OCI-LY3 (cell line): ENCODE measurements at regions not wholly inside any gene's neighbourhood (a gene's known extent, or its start where the extent isn't known, plus 50 kb on each side); places are given as distances from the start of the nearest gene placed in this dataset.

Source experiments
- H2AFZ ChIP-seq: fragments of 200-600, 300-600 bp; shearing (Covaris generic); 2 replicates; pipeline ENCODE4 v1.6.0; 2014; ENCODE audit warnings: antibody characterized with exemption, low read depth, low read length
- H3K27ac ChIP-seq: fragments of 200-600, 300-600 bp; sonication (generic); 2 replicates; pipeline ENCODE4 v1.5.1; 2014; ENCODE audit warnings: mild to moderate bottlenecking, low read length, moderate library complexity, mixed read lengths
- H3K27me3 ChIP-seq: fragments of 200-600, 300-600 bp; sonication (generic); 2 replicates; pipeline ENCODE4 v1.6.1; 2014; ENCODE audit warnings: low read depth, low read length, mixed read lengths
- H3K36me3 ChIP-seq: fragments of 200-600, 300-600 bp; sonication (generic); replicated peaks from 2 replicates; pipeline ENCODE3; 2014; ENCODE audit warnings: low read depth, low read length, mixed read lengths
- H3K4me1 ChIP-seq: fragments of 300-600, 200-600 bp; sonication (generic); 2 replicates; pipeline ENCODE4 v1.6.1; 2014; ENCODE audit warnings: low read length, mixed read lengths
- H3K4me2 ChIP-seq: fragments of 200-600, 300-600 bp; sonication (generic); 2 replicates; pipeline ENCODE4 v1.6.1; 2014; ENCODE audit warnings: low read length, mixed read lengths
- H3K4me3 ChIP-seq: fragments of 300-600, 200-600 bp; sonication (generic); 2 replicates; pipeline ENCODE4 v1.5.1; 2014; ENCODE audit warnings: antibody characterized with exemption, mild to moderate bottlenecking, low read length, moderate library complexity
- H3K79me2 ChIP-seq: fragments of 300-600, 200-600 bp; shearing (Covaris generic); 2 replicates; pipeline ENCODE4 v1.6.1; 2014; ENCODE audit warnings: mild to moderate bottlenecking, low read length, mixed read lengths
- H3K9ac ChIP-seq: fragments of 300-600, 200-600 bp; shearing (Covaris generic); 2 replicates; pipeline ENCODE4 v1.6.0; 2014; ENCODE audit warnings: mild to moderate bottlenecking, low read length, moderate library complexity
- H3K9me3 ChIP-seq: fragments of 200-600, 300-600 bp; shearing (Covaris generic); 2 replicates; pipeline ENCODE4 v1.6.1; 2014; ENCODE audit warnings: low read length, mixed read lengths; ENCODE audit not compliant: insufficient read depth
- H4K20me1 ChIP-seq: fragments of 200-600, 300-600 bp; sonication (generic); 2 replicates; pipeline ENCODE4 v1.6.1; 2016; ENCODE audit warnings: low read length, mixed read lengths; ENCODE audit not compliant: insufficient read depth
- EZH2phosphoT487 ChIP-seq: fragments of 200-600 bp; shearing (Covaris generic); IDR thresholded peaks from 2 replicates; pipeline ENCODE4 v1.6.1; 2018; ENCODE audit warnings: antibody characterized with exemption, mixed run types, low read depth
- TF ChIP-seq, protein P1 (sequence below): fragments of 200-600, 300-600 bp; sonication (generic); IDR thresholded peaks from 2 replicates; pipeline ENCODE4 v1.5.1; 2014; ENCODE audit warnings: antibody characterized with exemption, low read length, low read depth

DNA sequence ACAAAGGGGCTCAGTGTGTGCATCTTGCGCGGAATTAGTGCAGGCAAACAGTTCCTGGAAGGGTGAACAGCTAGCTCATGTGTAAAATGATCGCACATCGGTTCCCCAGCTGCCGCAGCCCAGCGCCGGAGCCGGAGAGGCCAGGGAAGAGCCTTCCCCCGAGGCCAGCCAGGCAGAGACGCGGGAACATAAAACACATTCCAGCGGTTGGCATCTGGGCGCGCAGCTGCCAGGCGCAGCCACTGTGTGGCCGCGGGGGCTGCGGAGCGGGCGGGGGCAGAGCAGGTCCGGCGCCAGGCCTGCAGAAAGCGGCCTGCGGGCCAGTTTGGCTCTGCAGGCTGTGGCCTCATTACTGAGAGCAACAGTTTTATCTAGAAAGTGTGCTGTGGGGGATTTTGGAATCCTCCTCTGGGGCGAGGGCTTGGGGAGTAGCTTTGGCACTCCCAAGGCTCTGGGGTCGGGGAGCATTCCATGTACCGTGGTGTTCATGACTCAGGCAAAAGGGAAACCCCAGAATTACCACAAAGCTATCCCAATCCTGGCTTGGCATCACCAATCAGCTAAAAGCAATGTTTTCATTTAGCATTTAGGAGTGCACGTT lies 74.3 kb downstream of the SAMD9 start:
- Histone ChIP-seq H2AFZ (peak overlapping the region; percentile 53; the same call in 1 of the 2 replicates), H3K9ac (peak overlapping the region; percentile 14; the same call in 1 of the 2 replicates), H3K4me2 (peak overlapping the region; percentile 60), H3K79me2 (no peaks in the 10 kb centered on the region), H3K9me3 (no peaks in the 10 kb centered on the region), H3K36me3 (no peaks in the 10 kb centered on the region), H3K27me3 (no peaks in the 10 kb centered on the region), H3K4me1 (peaks cover 25% of the 10 kb centered on the region), H3K4me3 (peak overlapping the region; percentile 62), H4K20me1 (no peaks in the 10 kb centered on the region), H3K27ac (no peak overlapping the region)
- TF ChIP-seq, protein P1, sequence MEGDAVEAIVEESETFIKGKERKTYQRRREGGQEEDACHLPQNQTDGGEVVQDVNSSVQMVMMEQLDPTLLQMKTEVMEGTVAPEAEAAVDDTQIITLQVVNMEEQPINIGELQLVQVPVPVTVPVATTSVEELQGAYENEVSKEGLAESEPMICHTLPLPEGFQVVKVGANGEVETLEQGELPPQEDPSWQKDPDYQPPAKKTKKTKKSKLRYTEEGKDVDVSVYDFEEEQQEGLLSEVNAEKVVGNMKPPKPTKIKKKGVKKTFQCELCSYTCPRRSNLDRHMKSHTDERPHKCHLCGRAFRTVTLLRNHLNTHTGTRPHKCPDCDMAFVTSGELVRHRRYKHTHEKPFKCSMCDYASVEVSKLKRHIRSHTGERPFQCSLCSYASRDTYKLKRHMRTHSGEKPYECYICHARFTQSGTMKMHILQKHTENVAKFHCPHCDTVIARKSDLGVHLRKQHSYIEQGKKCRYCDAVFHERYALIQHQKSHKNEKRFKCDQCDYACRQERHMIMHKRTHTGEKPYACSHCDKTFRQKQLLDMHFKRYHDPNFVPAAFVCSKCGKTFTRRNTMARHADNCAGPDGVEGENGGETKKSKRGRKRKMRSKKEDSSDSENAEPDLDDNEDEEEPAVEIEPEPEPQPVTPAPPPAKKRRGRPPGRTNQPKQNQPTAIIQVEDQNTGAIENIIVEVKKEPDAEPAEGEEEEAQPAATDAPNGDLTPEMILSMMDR = no peak
- TF ChIP-seq EZH2phosphoT487 = no peak

DNA sequence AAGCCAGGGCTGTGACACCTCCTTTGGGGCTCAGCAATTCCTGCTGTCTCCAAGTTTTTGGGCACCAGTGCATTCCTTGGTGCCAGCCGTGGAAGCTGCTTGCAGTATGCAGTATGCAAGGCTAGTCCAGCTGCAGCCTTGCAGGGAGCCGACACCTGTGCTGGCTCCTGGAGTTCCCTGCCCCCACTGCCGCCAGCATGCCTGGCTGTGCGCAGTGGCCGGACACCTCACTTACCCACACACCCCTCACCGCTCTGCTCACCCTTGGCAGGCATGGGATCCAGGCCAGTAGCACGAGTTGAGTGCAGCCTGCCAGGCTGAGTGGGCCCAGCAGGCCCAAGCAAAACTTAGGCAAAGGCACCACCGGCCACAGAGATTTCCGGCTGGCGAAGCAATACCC lies 77.4 kb downstream of the SAMD9 start:
- Histone ChIP-seq H4K20me1 (no peaks in the 10 kb centered on the region), H3K4me3 (no peak overlapping the region), H2AFZ (no peak overlapping the region), H3K9ac (no peak overlapping the region), H3K4me1 (peaks cover 31% of the 10 kb centered on the region), H3K9me3 (no peaks in the 10 kb centered on the region), H3K27ac (no peak overlapping the region), H3K27me3 (no peaks in the 10 kb centered on the region), H3K36me3 (no peaks in the 10 kb centered on the region), H3K4me2 (no peak overlapping the region), H3K79me2 (no peaks in the 10 kb centered on the region)
- no peak for TF ChIP-seq EZH2phosphoT487
- TF ChIP-seq, protein P1 = no peak

DNA sequence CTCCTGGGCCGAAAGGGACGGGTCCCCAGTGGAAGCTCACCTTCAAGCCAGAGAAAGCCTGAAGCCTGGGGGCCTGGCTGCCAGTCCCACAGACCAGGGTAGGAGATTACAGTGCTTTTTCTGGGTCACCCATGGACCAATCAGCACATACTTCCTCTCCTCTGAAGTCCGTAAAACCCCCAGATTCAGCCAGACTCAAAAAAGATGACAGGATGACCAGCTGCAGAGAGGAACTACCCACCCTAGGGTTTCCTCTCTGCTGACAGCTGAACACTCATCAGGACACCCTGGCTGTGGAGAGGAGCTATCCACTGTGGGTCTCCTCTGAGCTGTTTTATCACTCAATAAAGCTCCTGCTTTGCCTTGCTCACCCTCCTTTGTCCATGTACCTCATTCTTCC lies 78.0 kb downstream of the SAMD9 start:
- Histone ChIP-seq H3K9ac (no peak overlapping the region), H3K79me2 (no peaks in the 10 kb centered on the region), H3K36me3 (no peaks in the 10 kb centered on the region), H3K4me2 (no peak overlapping the region), H4K20me1 (no peaks in the 10 kb centered on the region), H3K9me3 (no peaks in the 10 kb centered on the region), H3K27ac (no peak overlapping the region), H3K4me1 (peaks cover 31% of the 10 kb centered on the region), H3K4me3 (no peak overlapping the region), H3K27me3 (no peaks in the 10 kb centered on the region), H2AFZ (no peak overlapping the region)
- no peak for TF ChIP-seq EZH2phosphoT487
- TF ChIP-seq, protein P1 = no peak

DNA sequence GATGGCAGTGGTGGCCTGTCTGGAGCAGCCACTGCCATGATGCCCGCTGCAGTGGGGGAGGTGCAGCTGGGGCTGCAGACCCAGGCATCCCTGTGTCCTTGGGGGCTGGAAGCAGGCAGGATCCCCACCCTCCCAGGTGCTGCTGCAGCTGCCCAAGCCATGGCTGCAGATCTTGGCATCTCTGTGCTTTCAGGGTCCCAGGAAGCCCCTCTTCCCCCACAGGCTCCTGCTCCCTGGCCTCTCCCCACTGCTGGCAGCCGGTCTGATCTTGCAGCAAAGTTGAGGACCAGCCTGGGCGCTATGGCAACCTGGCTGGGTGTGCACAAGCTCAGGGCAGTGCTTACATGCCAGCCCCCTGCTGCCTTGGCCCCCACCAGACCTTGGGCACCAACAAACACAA lies 78.5 kb downstream of the SAMD9 start:
- Histone ChIP-seq H2AFZ (no peak overlapping the region), H3K4me1 (peaks cover 29% of the 10 kb centered on the region), H3K27me3 (no peaks in the 10 kb centered on the region), H3K36me3 (no peaks in the 10 kb centered on the region), H3K79me2 (no peaks in the 10 kb centered on the region), H3K9me3 (no peaks in the 10 kb centered on the region), H3K4me2 (no peak overlapping the region), H3K27ac (no peak overlapping the region), H3K9ac (no peak overlapping the region), H4K20me1 (no peaks in the 10 kb centered on the region), H3K4me3 (no peak overlapping the region)
- no peak for TF ChIP-seq EZH2phosphoT487
- TF ChIP-seq, protein P1 = no peak
